22Rv1 (cell line): ENCODE measurements at regions not wholly inside any gene's neighbourhood (a gene's known extent, or its start where the extent isn't known, plus 50 kb on each side); places are given as distances from the start of the nearest gene placed in this dataset.

Experiments
- H3K27ac ChIP-seq: fragments of 450-650 bp; 2 replicates; pipeline ENCODE4 v1.5.1; 2017
- ZFX ChIP-seq: fragments of 450-650 bp; IDR thresholded peaks from 2 replicates; pipeline ENCODE4 v1.6.1; 2017; ENCODE audit warnings: antibody characterized with exemption, borderline replicate concordance
- TF ChIP-seq, protein P1 (sequence below): fragments of 450-650 bp; IDR thresholded peaks from 2 replicates; pipeline ENCODE4 v1.5.1; 2017; ENCODE audit warnings: mild to moderate bottlenecking

DNA sequence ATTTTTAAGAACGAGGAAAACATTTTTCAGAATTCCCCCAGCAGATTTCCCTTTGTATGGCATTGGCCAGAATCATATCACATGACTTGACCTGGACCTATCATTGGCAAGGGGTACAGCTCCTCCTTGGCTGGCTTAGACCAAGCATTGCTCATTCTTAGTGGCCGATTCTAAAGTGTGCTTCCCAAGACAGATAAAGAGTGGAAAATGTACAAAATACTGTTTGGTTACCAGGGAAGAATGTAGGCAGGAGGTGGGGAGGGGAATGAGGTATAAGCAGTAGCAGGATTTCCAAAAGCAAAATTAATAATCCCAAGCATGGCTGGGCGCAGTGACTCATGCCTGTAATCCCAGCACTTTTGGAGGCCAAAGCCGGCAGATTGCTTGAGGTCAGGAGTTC is 75.6 kb upstream of the KRTAP11-1 start:
- H3K27ac ChIP-seq: no peak overlapping the region
- TF ChIP-seq, protein P1, sequence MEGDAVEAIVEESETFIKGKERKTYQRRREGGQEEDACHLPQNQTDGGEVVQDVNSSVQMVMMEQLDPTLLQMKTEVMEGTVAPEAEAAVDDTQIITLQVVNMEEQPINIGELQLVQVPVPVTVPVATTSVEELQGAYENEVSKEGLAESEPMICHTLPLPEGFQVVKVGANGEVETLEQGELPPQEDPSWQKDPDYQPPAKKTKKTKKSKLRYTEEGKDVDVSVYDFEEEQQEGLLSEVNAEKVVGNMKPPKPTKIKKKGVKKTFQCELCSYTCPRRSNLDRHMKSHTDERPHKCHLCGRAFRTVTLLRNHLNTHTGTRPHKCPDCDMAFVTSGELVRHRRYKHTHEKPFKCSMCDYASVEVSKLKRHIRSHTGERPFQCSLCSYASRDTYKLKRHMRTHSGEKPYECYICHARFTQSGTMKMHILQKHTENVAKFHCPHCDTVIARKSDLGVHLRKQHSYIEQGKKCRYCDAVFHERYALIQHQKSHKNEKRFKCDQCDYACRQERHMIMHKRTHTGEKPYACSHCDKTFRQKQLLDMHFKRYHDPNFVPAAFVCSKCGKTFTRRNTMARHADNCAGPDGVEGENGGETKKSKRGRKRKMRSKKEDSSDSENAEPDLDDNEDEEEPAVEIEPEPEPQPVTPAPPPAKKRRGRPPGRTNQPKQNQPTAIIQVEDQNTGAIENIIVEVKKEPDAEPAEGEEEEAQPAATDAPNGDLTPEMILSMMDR: no peak
- no peak for TF ChIP-seq ZFX

DNA sequence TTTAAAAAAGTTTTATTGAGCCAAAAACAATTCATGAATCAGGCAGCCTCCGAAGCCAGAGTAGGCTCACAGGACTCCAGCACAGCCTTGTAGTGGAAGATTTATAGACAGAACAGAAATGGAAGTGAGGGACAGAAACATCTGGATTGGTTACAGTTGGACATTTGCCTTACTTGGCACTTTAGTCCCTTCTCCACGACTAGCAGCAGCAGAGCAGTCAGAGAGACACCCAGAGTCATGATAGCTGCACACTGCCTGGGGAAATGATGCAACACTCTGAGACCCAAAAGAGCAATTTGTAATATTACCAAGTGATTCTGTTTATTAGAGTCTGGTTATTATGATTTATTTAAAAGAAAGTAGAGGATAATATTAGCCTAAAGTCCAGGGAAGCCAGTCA is 72.2 kb upstream of the KRTAP11-1 start:
- no peak for TF ChIP-seq ZFX
- TF ChIP-seq, protein P1: no peak
- no peak overlapping the region for H3K27ac ChIP-seq

DNA sequence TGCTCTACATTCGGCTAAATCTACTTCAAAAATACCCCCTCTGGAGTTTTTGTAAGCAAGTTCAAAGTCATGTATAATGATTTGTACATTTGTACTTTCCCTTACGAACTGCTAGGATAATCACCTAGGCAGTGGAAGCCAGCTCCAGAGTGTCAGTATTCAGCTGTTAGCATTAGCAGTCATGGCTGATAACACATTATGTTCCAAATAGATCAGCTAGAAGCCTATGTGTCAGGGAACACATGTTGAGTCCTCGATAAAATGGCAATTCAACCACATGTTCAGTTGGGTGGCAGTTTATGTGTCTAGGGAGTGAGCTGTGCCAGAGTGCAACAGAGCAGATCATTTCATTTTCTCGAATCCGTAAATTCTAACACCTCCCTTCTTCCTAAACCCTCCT is 65.8 kb upstream of the KRTAP11-1 start:
- no peak overlapping the region for H3K27ac ChIP-seq
- TF ChIP-seq ZFX: no peak
- TF ChIP-seq, protein P1: no peak

DNA sequence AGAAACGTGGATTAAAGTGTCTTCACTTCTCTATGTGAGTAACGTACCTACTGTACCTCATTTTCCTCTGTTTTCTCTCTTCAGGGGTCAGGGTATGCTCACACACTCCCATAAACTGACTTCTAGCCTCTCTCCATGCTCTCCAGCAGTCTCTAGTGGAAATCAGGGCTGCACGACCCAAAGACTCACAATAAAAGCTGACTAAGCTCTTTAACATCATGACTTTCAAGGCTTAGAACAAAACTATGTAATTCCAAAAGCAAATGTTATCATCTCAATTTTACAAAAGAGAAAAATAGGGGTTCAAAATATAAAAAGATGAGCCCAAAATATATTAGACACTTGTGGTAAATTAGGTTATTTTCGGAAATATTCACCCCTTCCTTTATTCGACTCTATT is 62.5 kb upstream of the KRTAP11-1 start:
- no peak overlapping the region for H3K27ac ChIP-seq
- TF ChIP-seq ZFX: no peak
- TF ChIP-seq, protein P1: no peak

DNA sequence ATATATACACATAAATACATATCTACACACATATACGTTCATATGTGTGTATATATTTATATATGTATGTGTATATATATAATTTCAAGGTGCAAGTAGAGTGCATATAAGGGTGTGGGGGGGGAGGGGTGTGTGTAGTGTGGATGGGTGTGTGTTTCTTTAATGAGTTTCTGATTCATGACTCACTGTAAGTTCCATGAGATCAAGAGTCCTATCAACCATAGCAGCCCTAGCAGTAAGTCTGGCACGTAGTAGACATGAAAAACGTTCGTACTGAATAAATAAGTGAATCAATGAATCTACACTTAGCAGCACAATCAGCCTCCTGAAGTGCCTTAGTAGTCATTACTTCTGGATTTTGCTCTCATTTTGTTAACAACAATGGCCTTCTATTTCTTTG is 61.9 kb upstream of the KRTAP11-1 start:
- TF ChIP-seq, protein P1: no peak
- no peak for TF ChIP-seq ZFX
- no peak overlapping the region for H3K27ac ChIP-seq

DNA sequence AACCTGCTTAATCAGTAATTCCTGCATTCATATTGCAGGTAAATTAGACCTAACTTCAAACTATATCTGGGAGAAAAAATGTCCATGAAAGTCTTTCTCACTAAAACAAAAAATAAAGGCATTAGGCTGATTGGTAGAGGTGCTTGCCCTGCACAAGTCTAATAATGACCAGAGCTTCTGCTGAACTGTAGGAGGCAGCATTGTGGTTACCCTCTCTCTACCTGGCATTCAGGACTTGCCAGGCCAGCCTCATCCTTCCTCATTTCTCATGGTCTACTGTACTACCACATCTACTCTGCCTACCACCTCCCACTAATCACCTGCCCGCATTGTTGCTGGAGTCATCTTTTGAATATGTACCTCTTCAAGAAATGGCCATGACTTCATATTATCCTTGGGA is 60.8 kb upstream of the KRTAP11-1 start:
- no peak overlapping the region for H3K27ac ChIP-seq
- TF ChIP-seq, protein P1: no peak
- no peak for TF ChIP-seq ZFX

DNA sequence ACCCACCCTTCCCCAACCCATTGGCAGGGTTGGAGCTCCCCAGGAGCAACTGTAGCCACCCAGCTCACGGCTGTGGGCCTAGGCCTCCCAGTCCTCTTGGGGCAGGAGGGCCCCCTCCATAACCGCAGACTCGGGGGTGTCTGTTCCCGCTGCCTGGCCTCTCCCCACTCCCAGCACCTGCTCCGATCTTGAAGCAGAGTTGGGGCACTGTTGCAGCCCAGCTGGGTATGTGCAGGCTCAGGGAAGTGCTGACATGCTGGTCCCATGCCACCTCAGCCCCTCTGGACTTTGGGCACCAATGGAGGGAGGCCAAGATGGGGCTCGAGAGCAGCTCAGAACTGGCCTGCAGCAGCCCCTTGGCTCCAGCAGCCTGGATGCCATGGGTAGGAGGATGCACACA is 54.8 kb upstream of the KRTAP11-1 start:
- TF ChIP-seq, protein P1: no peak
- TF ChIP-seq ZFX: no peak
- H3K27ac ChIP-seq: no peak overlapping the region
